IMR-90 (cell line): ENCODE measurements at regions not wholly inside any gene's neighbourhood (a gene's known extent, or its start where the extent isn't known, plus 50 kb on each side); places are given as distances from the start of the nearest gene placed in this dataset.

Experiments used
- ATAC-seq: fragments of 200-7000 bp; cut with Tn5 transposase; 2 replicates; pipeline ENCODE4 v1.9.1; 2020; ENCODE audit warnings: low read depth, mild to moderate bottlenecking, moderate library complexity
- BruUV-seq: library from RNA; stranded (reverse); fragments of 400-500 nt; replicated peaks from 2 replicates; lab custom pipeline; 2021; lab: Mats Ljungman, UMichigan
- CTCF ChIA-PET: fragments of 300-600 bp; formaldehyde crosslinking; extraction: SDS; loops from one replicate; lab custom pipeline; 2021; ENCODE audit warnings: antibody characterized with exemption; lab: Yijun Ruan, JAX
- POLR2A ChIA-PET: fragments of 300-600 bp; sonication (Branson Sonifier 250); formaldehyde crosslinking; loops from one replicate; lab custom pipeline; 2022; ENCODE audit warnings: antibody characterized with exemption; ENCODE audit not compliant: unreplicated experiment; lab: Charles Lee
- DNase-seq: peaks from one replicate; pipeline ENCODE4 v3.0.0; 2013
- H2AFZ ChIP-seq: replicated peaks from 2 replicates; pipeline ENCODE3; 2013; ENCODE audit warnings: low read length, mild to moderate bottlenecking; ENCODE audit not compliant: poor library complexity
- H2AK5ac ChIP-seq: 2 replicates; pipeline ENCODE4 v1.6.1; 2013; ENCODE audit warnings: low read depth, low read length, inconsistent platforms
- H2AK9ac ChIP-seq: replicated peaks from 2 replicates; pipeline ENCODE3; 2013; ENCODE audit warnings: mild to moderate bottlenecking, low read depth, low read length, moderate library complexity; ENCODE audit not compliant: poor library complexity
- H2BK120ac ChIP-seq: 2 replicates; pipeline ENCODE4 v1.6.1; 2013; ENCODE audit warnings: low read depth, low read length, inconsistent platforms
- H2BK15ac ChIP-seq: 3 replicates; pipeline ENCODE4 v1.6.1; 2013; ENCODE audit warnings: low read depth, low read length, inconsistent platforms
- H2BK20ac ChIP-seq: 2 replicates; pipeline ENCODE4 v1.6.1; 2013; ENCODE audit warnings: low read depth, mild to moderate bottlenecking, inconsistent platforms, low read length, moderate library complexity
- H2BK5ac ChIP-seq: 2 replicates; pipeline ENCODE4 v1.6.1; 2013; ENCODE audit warnings: mild to moderate bottlenecking, low read depth, low read length, inconsistent platforms; ENCODE audit not compliant: poor library complexity, severe bottlenecking
- H3K14ac ChIP-seq: replicated peaks from 2 replicates; pipeline ENCODE4 v1.6.1; 2013; ENCODE audit warnings: low read depth, low read length, inconsistent platforms
- H3K18ac ChIP-seq: 2 replicates; pipeline ENCODE4 v1.6.1; 2013; ENCODE audit warnings: low read depth, low read length, control low read depth
- H3K23ac ChIP-seq: 2 replicates; pipeline ENCODE4 v1.6.1; 2013; ENCODE audit warnings: low read depth, low read length, inconsistent platforms
- H3K27ac ChIP-seq: 2 replicates; pipeline ENCODE4 v1.5.1; 2013; ENCODE audit warnings: mild to moderate bottlenecking, control low read depth, low read length; ENCODE audit not compliant: insufficient read depth
- H3K27me3 ChIP-seq: 2 replicates; pipeline ENCODE4 v1.6.1; 2013; ENCODE audit warnings: low read length; ENCODE audit not compliant: control insufficient read depth, insufficient read depth
- H3K36me3 ChIP-seq: 2 replicates; pipeline ENCODE4 v1.6.1; 2013; ENCODE audit warnings: low read length, mixed read lengths; ENCODE audit not compliant: control insufficient read depth, insufficient read depth
- H3K4ac ChIP-seq: 2 replicates; pipeline ENCODE4 v1.6.1; 2013; ENCODE audit warnings: low read depth, low read length, inconsistent platforms
- H3K4me1 ChIP-seq: 2 replicates; pipeline ENCODE4 v1.6.1; 2013; ENCODE audit warnings: low read length, mixed read lengths; ENCODE audit not compliant: control insufficient read depth, insufficient read depth
- H3K4me2 ChIP-seq: 2 replicates; pipeline ENCODE4 v1.6.1; 2013; ENCODE audit warnings: low read depth, mild to moderate bottlenecking, control low read depth, low read length, moderate library complexity
- H3K4me3 ChIP-seq: 2 replicates; pipeline ENCODE4 v1.5.1; 2013; ENCODE audit warnings: low read depth, mild to moderate bottlenecking, control low read depth, low read length, moderate library complexity; ENCODE audit not compliant: insufficient read depth
- H3K56ac ChIP-seq: 2 replicates; pipeline ENCODE4 v1.6.1; 2013; ENCODE audit warnings: low read length, inconsistent platforms; ENCODE audit not compliant: insufficient read depth; ENCODE audit errors: extremely low read depth
- H3K79me1 ChIP-seq, 2 experiments: 2 replicates each; pipeline ENCODE4 v1.6.1; 2013; ENCODE audit warnings: low read length in 2 of 2, inconsistent platforms in 1 of 2, low read depth in 1 of 2
- H3K9ac ChIP-seq: 2 replicates; pipeline ENCODE4 v1.6.1; 2013; ENCODE audit warnings: low read depth, low read length, control low read depth
- H3K9me1 ChIP-seq: 2 replicates; pipeline ENCODE4 v1.6.1; 2013; ENCODE audit warnings: low read length, inconsistent platforms; ENCODE audit not compliant: insufficient read depth
- H3K9me3 ChIP-seq: 2 replicates; pipeline ENCODE4 v1.6.1; 2013; ENCODE audit warnings: low read length; ENCODE audit not compliant: control insufficient read depth, insufficient read depth
- H4K20me1 ChIP-seq: 2 replicates; pipeline ENCODE4 v1.6.1; 2013; ENCODE audit warnings: low read length, inconsistent platforms; ENCODE audit not compliant: insufficient read depth
- H4K5ac ChIP-seq: 2 replicates; pipeline ENCODE4 v1.6.1; 2013; ENCODE audit warnings: mild to moderate bottlenecking, low read depth, low read length, control low read depth
- H4K8ac ChIP-seq, 2 experiments: 2 replicates each; pipeline ENCODE4 v1.6.1; 2013; ENCODE audit warnings: low read depth in 2 of 2, low read length in 2 of 2, control low read depth in 1 of 2, inconsistent platforms in 1 of 2
- H4K91ac ChIP-seq: 2 replicates; pipeline ENCODE4 v1.6.1; 2013; ENCODE audit warnings: low read depth, low read length, inconsistent platforms; ENCODE audit not compliant: insufficient read depth
- RFX5 ChIP-seq: IDR thresholded peaks from 2 replicates; pipeline ENCODE4 v1.8.0; 2012; ENCODE audit warnings: low read depth, mild to moderate bottlenecking, low read length, moderate library complexity
- WGBS, 2 experiments: methylation state at CpG; one replicate each; pipeline versions ENCODE4 v1.1.5 to v1.1.7; 2013; ENCODE audit warnings: missing lambda C conversion rate in 2 of 2; ENCODE audit not compliant: insufficient read length in 1 of 2; ENCODE audit errors: extremely low coverage in 2 of 2; 5-methylcytosine and 5-hydroxymethylcytosine counted together
- dilution Hi-C: fragments of 300-500 bp; cut with HindIII; formaldehyde crosslinking; loops from one replicate; pipeline ENCODE4 v1.14.3; 2018; ENCODE audit warnings: low sequenced_read_pairs; ENCODE audit not compliant: unreplicated experiment
- in situ Hi-C: fragments of 300-500 bp; cut with MboI; formaldehyde crosslinking; loops from 3 replicates; pipeline ENCODE4 v1.14.3; 2019; ENCODE audit warnings: low sequenced_read_pairs, inconsistent platforms, mixed read lengths
- intact Hi-C: fragments of 100-400 bp; cut with micrococcal nuclease; formaldehyde crosslinking; loops from 2 replicates; pipeline ENCODE4 v1.10.0; 2022
- TF ChIP-seq, protein P1 (sequence below): fragments of 150-350 bp; IDR thresholded peaks from 2 replicates; pipeline ENCODE4 v1.6.1; 2017; ENCODE audit warnings: mild to moderate bottlenecking, antibody characterized with exemption, low read length, low read depth

- Histone ChIP-seq H4K8ac (no peak overlapping the region), H2AK5ac (no peak overlapping the region), H3K9me3 (no peaks in the 10 kb centered on the region), H3K23ac (no peak overlapping the region), H2BK15ac (no peak overlapping the region), H2BK5ac (no peak overlapping the region), H4K20me1 (no peaks in the 10 kb centered on the region), H2BK120ac (no peak overlapping the region), H3K36me3 (no peaks in the 10 kb centered on the region), H2AK9ac (no peak overlapping the region), H3K14ac (no peak overlapping the region), H4K5ac (no peak overlapping the region), H3K9me1 (no peaks in the 10 kb centered on the region), H3K18ac (no peak overlapping the region), H4K91ac (no peak overlapping the region), H3K4ac (no peak overlapping the region), H3K27ac (no peak overlapping the region), H2AFZ (no peak overlapping the region), H3K56ac (no peak overlapping the region), H2BK20ac (no peak overlapping the region), H3K27me3 (peaks cover 32% of the 10 kb centered on the region), H3K4me1 (no peaks in the 10 kb centered on the region), H3K4me2 (no peak overlapping the region), H3K9ac (no peak overlapping the region), H3K79me1 (no peaks in the 10 kb centered on the region), H3K4me3 (no peak overlapping the region)
- DNase-seq (no peak), ATAC-seq (no peak)
- dilution Hi-C loops (no loop called here), intact Hi-C loops (no loop called here), in situ Hi-C loops (no loop called here)
- no CpG with 5 or more reads among the region's 6 CpGs for WGBS, 2 experiments
- no TSS peak for BruUV-seq
- POLR2A ChIA-PET: interaction anchor here (0.6 kb wide), 1 partner anchor 60 kb away, joined by 3 read pairs; no protein-coding TSS in a partner anchor
- TF ChIP-seq, protein P1, sequence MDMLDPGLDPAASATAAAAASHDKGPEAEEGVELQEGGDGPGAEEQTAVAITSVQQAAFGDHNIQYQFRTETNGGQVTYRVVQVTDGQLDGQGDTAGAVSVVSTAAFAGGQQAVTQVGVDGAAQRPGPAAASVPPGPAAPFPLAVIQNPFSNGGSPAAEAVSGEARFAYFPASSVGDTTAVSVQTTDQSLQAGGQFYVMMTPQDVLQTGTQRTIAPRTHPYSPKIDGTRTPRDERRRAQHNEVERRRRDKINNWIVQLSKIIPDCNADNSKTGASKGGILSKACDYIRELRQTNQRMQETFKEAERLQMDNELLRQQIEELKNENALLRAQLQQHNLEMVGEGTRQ: no peak
- no peak for TF ChIP-seq RFX5
- CTCF ChIA-PET: no interaction called here
Measured at GRCh38 chrX:40446921-40447320, 133.8 kb upstream of the ATP6AP2 start.
